ENCODE measurements at regions not wholly inside any gene's neighbourhood (a gene's known extent, or its start where the extent isn't known, plus 50 kb on each side); places are given as distances from the start of the nearest gene placed in this dataset.

- no peak overlapping the region for H3K4me3 ChIP-seq (ENCODE audit: low read length)
- peaks cover 0 to 7% (median 0%) of the 10 kb centered on the region in 11 donors for H3K9me3 Mint-ChIP-seq
- DNase-seq, result no peak
- no peaks in the 10 kb centered on the region for H3K9me3 ChIP-seq (ENCODE audit: control insufficient read depth in 2 of 3, low read length in 3 of 3)
- H3K4me1 Mint-ChIP-seq, result no peaks in the 10 kb centered on the region
- no peak overlapping the region for H3K27ac ChIP-seq (ENCODE audit: low read depth, low read length)
- peaks cover 4 to 44% (median 25%) of the 10 kb centered on the region in 5 donors for H3K36me3 Mint-ChIP-seq
- intact Hi-C loops (cut with micrococcal nuclease), result no loop called here
- no peaks in the 10 kb centered on the region for H3K27me3 Mint-ChIP-seq
- CTCF ChIA-PET, result no interaction called here
- H3K27me3 ChIP-seq (ENCODE audit: control insufficient read depth in 2 of 2, insufficient read depth in 2 of 2, low read length in 2 of 2), result no peaks in the 10 kb centered on the region
- H3K27ac Mint-ChIP-seq, result no peak overlapping the region
- H3K4me3 Mint-ChIP-seq, result no peak overlapping the region
- no peaks in the 10 kb centered on the region for H3K36me3 ChIP-seq (ENCODE audit: control insufficient read depth in 2 of 3, insufficient read depth in 3 of 3, low read length in 3 of 3)
- H3K4me1 ChIP-seq (ENCODE audit: control insufficient read depth in 2 of 2, insufficient read depth in 2 of 2, low read length in 2 of 2), result no peaks in the 10 kb centered on the region
- POLR2A ChIA-PET, result no interaction called here
- no peak for ATAC-seq
Measured at GRCh38 chr2:113829270-113829669, 60.6 kb upstream of the ACTR3 start.

- Mint-ChIP-seq H3K27ac (peak overlapping the region in 1 of 9 donors; percentile 75), H3K4me3 (no peak overlapping the region), H3K27me3 (no peaks in the 10 kb centered on the region), H3K4me1 (no peaks in the 10 kb centered on the region), H3K36me3 (peaks cover 4 to 44% (median 31%) of the 10 kb centered on the region in 5 donors), H3K9me3 (peaks cover 0 to 7% (median 0%) of the 10 kb centered on the region in 11 donors)
- Histone ChIP-seq H3K4me3 (ENCODE audit: low read length) (no peak overlapping the region), H3K27ac (ENCODE audit: low read depth, low read length) (no peak overlapping the region), H3K36me3 (ENCODE audit: control insufficient read depth in 2 of 3, insufficient read depth in 3 of 3, low read length in 3 of 3) (no peaks in the 10 kb centered on the region), H3K27me3 (ENCODE audit: control insufficient read depth in 2 of 2, insufficient read depth in 2 of 2, low read length in 2 of 2) (no peaks in the 10 kb centered on the region), H3K4me1 (ENCODE audit: control insufficient read depth in 2 of 2, insufficient read depth in 2 of 2, low read length in 2 of 2) (no peaks in the 10 kb centered on the region), H3K9me3 (ENCODE audit: control insufficient read depth in 2 of 3, low read length in 3 of 3) (no peaks in the 10 kb centered on the region)
- DNase-seq, result no peak
- ATAC-seq, result no peak
- intact Hi-C loops (cut with micrococcal nuclease), result no loop called here
- POLR2A ChIA-PET, result no interaction called here
- CTCF ChIA-PET, result no interaction called here
Measured at GRCh38 chr2:113828049-113828742, 61.7 kb upstream of the ACTR3 start.

- intact Hi-C loops (cut with micrococcal nuclease), result no loop called here
- Histone ChIP-seq H3K4me1 (ENCODE audit: control insufficient read depth in 2 of 2, insufficient read depth in 2 of 2, low read length in 2 of 2) (no peaks in the 10 kb centered on the region), H3K27me3 (ENCODE audit: control insufficient read depth in 2 of 2, insufficient read depth in 2 of 2, low read length in 2 of 2) (no peaks in the 10 kb centered on the region), H3K27ac (ENCODE audit: low read depth, low read length) (no peak overlapping the region), H3K36me3 (ENCODE audit: control insufficient read depth in 2 of 3, insufficient read depth in 3 of 3, low read length in 3 of 3) (no peaks in the 10 kb centered on the region), H3K9me3 (ENCODE audit: control insufficient read depth in 2 of 3, low read length in 3 of 3) (no peaks in the 10 kb centered on the region), H3K4me3 (ENCODE audit: low read length) (no peak overlapping the region)
- no peak for ATAC-seq
- peak overlapping the region in 1 of 9 donors; percentile 75 for H3K27ac Mint-ChIP-seq
- no peaks in the 10 kb centered on the region for H3K27me3 Mint-ChIP-seq
- ChIA-PET CTCF (no interaction called here), POLR2A (no interaction called here)
- H3K4me1 Mint-ChIP-seq, result no peaks in the 10 kb centered on the region
- peaks cover 0 to 7% (median 0%) of the 10 kb centered on the region in 11 donors for H3K9me3 Mint-ChIP-seq
- no peak overlapping the region for H3K4me3 Mint-ChIP-seq
- no peak for DNase-seq
- H3K36me3 Mint-ChIP-seq, result peaks cover 4 to 44% (median 31%) of the 10 kb centered on the region in 5 donors
Measured at GRCh38 chr2:113827426-113827825, 62.5 kb upstream of the ACTR3 start.

GRCh38 chr2:113826346-113827285, 63.3 kb upstream of the ACTR3 start:
- H3K4me3 ChIP-seq (ENCODE audit: low read length), result no peak overlapping the region
- ChIA-PET CTCF (no interaction called here), POLR2A (no interaction called here)
- H3K4me3 Mint-ChIP-seq, result no peak overlapping the region
- no peak overlapping the region for H3K27ac Mint-ChIP-seq
- peaks cover 0 to 7% (median 0%) of the 10 kb centered on the region in 11 donors for H3K9me3 Mint-ChIP-seq
- H3K36me3 Mint-ChIP-seq, result peaks cover 4 to 41% (median 26%) of the 10 kb centered on the region in 5 donors
- no peaks in the 10 kb centered on the region for H3K36me3 ChIP-seq (ENCODE audit: control insufficient read depth in 2 of 3, insufficient read depth in 3 of 3, low read length in 3 of 3)
- no peaks in the 10 kb centered on the region for H3K27me3 Mint-ChIP-seq
- ATAC-seq (no peak), DNase-seq (no peak)
- H3K27me3 ChIP-seq (ENCODE audit: control insufficient read depth in 2 of 2, insufficient read depth in 2 of 2, low read length in 2 of 2), result no peaks in the 10 kb centered on the region
- intact Hi-C loops (cut with micrococcal nuclease), result no loop called here
- H3K4me1 ChIP-seq (ENCODE audit: control insufficient read depth in 2 of 2, insufficient read depth in 2 of 2, low read length in 2 of 2), result no peaks in the 10 kb centered on the region
- no peaks in the 10 kb centered on the region for H3K4me1 Mint-ChIP-seq
- no peaks in the 10 kb centered on the region for H3K9me3 ChIP-seq (ENCODE audit: control insufficient read depth in 2 of 3, low read length in 3 of 3)
- no peak overlapping the region for H3K27ac ChIP-seq (ENCODE audit: low read depth, low read length)

GRCh38 chr2:113823716-113824595, 65.9 kb upstream of the ACTR3 start:
- no peak overlapping the region for H3K4me3 Mint-ChIP-seq
- intact Hi-C loops (cut with micrococcal nuclease), result no loop called here
- H3K9me3 Mint-ChIP-seq, result peaks cover 0 to 5% (median 0%) of the 10 kb centered on the region in 11 donors
- H3K4me1 ChIP-seq (ENCODE audit: control insufficient read depth in 2 of 2, insufficient read depth in 2 of 2, low read length in 2 of 2), result no peaks in the 10 kb centered on the region
- no peaks in the 10 kb centered on the region for H3K36me3 ChIP-seq (ENCODE audit: control insufficient read depth in 2 of 3, insufficient read depth in 3 of 3, low read length in 3 of 3)
- peaks cover 4 to 24% (median 18%) of the 10 kb centered on the region in 5 donors for H3K36me3 Mint-ChIP-seq
- H3K4me1 Mint-ChIP-seq, result no peaks in the 10 kb centered on the region
- ATAC-seq (no peak), DNase-seq (no peak)
- H3K27me3 ChIP-seq (ENCODE audit: control insufficient read depth in 2 of 2, insufficient read depth in 2 of 2, low read length in 2 of 2), result no peaks in the 10 kb centered on the region
- H3K27ac ChIP-seq (ENCODE audit: low read depth, low read length), result no peak overlapping the region
- no peak overlapping the region for H3K27ac Mint-ChIP-seq
- H3K4me3 ChIP-seq (ENCODE audit: low read length), result no peak overlapping the region
- H3K9me3 ChIP-seq (ENCODE audit: control insufficient read depth in 2 of 3, low read length in 3 of 3), result no peaks in the 10 kb centered on the region
- H3K27me3 Mint-ChIP-seq, result no peaks in the 10 kb centered on the region
- ChIA-PET CTCF (interaction anchor here (0.6 kb wide), 1 partner anchor 53 kb away, joined by 4 read pairs; no protein-coding TSS in a partner anchor), POLR2A (no interaction called here)

GRCh38 chr2:113822087-113822815, 65.8 kb upstream of the SLC35F5 start:
- Mint-ChIP-seq H3K4me1 (no peaks in the 10 kb centered on the region), H3K27ac (no peak overlapping the region), H3K9me3 (no peaks in the 10 kb centered on the region), H3K36me3 (peaks cover 0 to 16% (median 5%) of the 10 kb centered on the region in 5 donors), H3K4me3 (no peak overlapping the region), H3K27me3 (no peaks in the 10 kb centered on the region)
- Histone ChIP-seq H3K4me3 (ENCODE audit: low read length) (no peak overlapping the region), H3K27me3 (ENCODE audit: control insufficient read depth in 2 of 2, insufficient read depth in 2 of 2, low read length in 2 of 2) (no peaks in the 10 kb centered on the region), H3K36me3 (ENCODE audit: control insufficient read depth in 2 of 3, insufficient read depth in 3 of 3, low read length in 3 of 3) (no peaks in the 10 kb centered on the region), H3K27ac (ENCODE audit: low read depth, low read length) (no peak overlapping the region), H3K9me3 (ENCODE audit: control insufficient read depth in 2 of 3, low read length in 3 of 3) (no peaks in the 10 kb centered on the region), H3K4me1 (ENCODE audit: control insufficient read depth in 2 of 2, insufficient read depth in 2 of 2, low read length in 2 of 2) (no peaks in the 10 kb centered on the region)
- intact Hi-C loops (cut with micrococcal nuclease), result no loop called here
- ChIA-PET POLR2A (no interaction called here), CTCF (no interaction called here)
- DNase-seq (no peak), ATAC-seq (no peak)
